MV-4-11 (cell line): ENCODE measurements at regions not wholly inside any gene's neighbourhood (a gene's known extent, or its start where the extent isn't known, plus 50 kb on each side); places are given as distances from the start of the nearest gene placed in this dataset.

ENCODE experiments used
- DNase-seq: peaks from one replicate; lab custom pipeline; 2025; lab: John Stamatoyannopoulos, UW

- DNase-seq = no peak
These were observed 542.7 kb downstream of the SLC16A7 start for GRCh38 chr12:60138526-60138925.

GRCh38 chr12:60144395-60144794, 548.6 kb downstream of the SLC16A7 start:
- no peak for DNase-seq

- no peak for DNase-seq
These were observed 552.3 kb downstream of the SLC16A7 start for GRCh38 chr12:60148109-60148508.

- DNase-seq = no peak
These were observed 553.0 kb downstream of the SLC16A7 start for GRCh38 chr12:60148831-60149230.

- no peak for DNase-seq
These were observed 556.9 kb downstream of the SLC16A7 start for GRCh38 chr12:60152756-60153155.

- DNase-seq = no peak
These were observed 563.9 kb downstream of the SLC16A7 start for GRCh38 chr12:60159761-60160160.

GRCh38 chr12:60162988-60163720, 567.3 kb downstream of the SLC16A7 start:
- DNase-seq = no peak

- DNase-seq = no peak
These were observed 570.0 kb downstream of the SLC16A7 start for GRCh38 chr12:60165781-60166180.

- DNase-seq = no peak
These were observed 572.6 kb downstream of the SLC16A7 start for GRCh38 chr12:60168441-60168840.

- DNase-seq = no peak
These were observed 574.1 kb downstream of the SLC16A7 start for GRCh38 chr12:60169904-60170303.

- no peak for DNase-seq
These were observed 576.7 kb downstream of the SLC16A7 start for GRCh38 chr12:60172266-60173211.

GRCh38 chr12:60173224-60174170, 577.7 kb downstream of the SLC16A7 start:
- peak; percentile 60 for DNase-seq

GRCh38 chr12:60174476-60174875, 578.6 kb downstream of the SLC16A7 start:
- no peak for DNase-seq

GRCh38 chr12:60174941-60175340, 579.1 kb downstream of the SLC16A7 start:
- DNase-seq = no peak

GRCh38 chr12:60176891-60177290, 581.1 kb downstream of the SLC16A7 start:
- no peak for DNase-seq

- DNase-seq = no peak
These were observed 584.5 kb downstream of the SLC16A7 start for GRCh38 chr12:60180298-60180697.

- DNase-seq = no peak
These were observed 586.5 kb downstream of the SLC16A7 start for GRCh38 chr12:60182354-60182753.

GRCh38 chr12:60184096-60184495, 588.3 kb downstream of the SLC16A7 start:
- no peak for DNase-seq

- no peak for DNase-seq
These were observed 589.2 kb downstream of the SLC16A7 start for GRCh38 chr12:60185060-60185459.

- no peak for DNase-seq
These were observed 595.4 kb downstream of the SLC16A7 start for GRCh38 chr12:60191271-60191670.

GRCh38 chr12:60191676-60192359, 596.0 kb downstream of the SLC16A7 start:
- no peak for DNase-seq
